SK-N-SH (cell line): ENCODE measurements at regions not wholly inside any gene's neighbourhood (a gene's known extent, or its start where the extent isn't known, plus 50 kb on each side); places are given as distances from the start of the nearest gene placed in this dataset.

ENCODE experiments used
- CHD2 ChIP-seq: fragments of 150-350 bp; IDR thresholded peaks from 2 replicates; pipeline ENCODE4 v1.6.1; 2018; ENCODE audit warnings: low read length; ENCODE audit not compliant: partially characterized antibody
- EP300 ChIP-seq, 2 experiments: IDR thresholded peaks; 2 replicates each; pipeline versions ENCODE4 v1.4.0 to v1.6.1; 2012; ENCODE audit warnings: borderline replicate concordance in 1 of 2, low read depth in 1 of 2, low read length in 1 of 2
- FOXM1 ChIP-seq: IDR thresholded peaks from 2 replicates; pipeline ENCODE4 v1.4.0; 2012; ENCODE audit warnings: low read depth, mild to moderate bottlenecking
- GABPA ChIP-seq: IDR thresholded peaks from 2 replicates; pipeline ENCODE4 v1.4.0; 2012; ENCODE audit warnings: low read depth, mild to moderate bottlenecking
- MXI1 ChIP-seq: IDR thresholded peaks from 2 replicates; pipeline ENCODE4 v1.6.1; 2012; ENCODE audit warnings: mild to moderate bottlenecking, low read depth, low read length, improper control_type of control experiment
- POLR2AphosphoS5 ChIP-seq: IDR thresholded peaks from 2 replicates; pipeline ENCODE4 v1.6.1; 2012; ENCODE audit warnings: low read depth, low read length
- RAD21 ChIP-seq: IDR thresholded peaks from 2 replicates; pipeline ENCODE4 v1.6.1; 2012; ENCODE audit warnings: mild to moderate bottlenecking, low read length
- RCOR1 ChIP-seq: fragments of 150-350 bp; IDR thresholded peaks from 2 replicates; pipeline ENCODE4 v1.6.1; 2017; ENCODE audit warnings: antibody characterized with exemption, low read length
- RFX5 ChIP-seq: IDR thresholded peaks from 2 replicates; pipeline ENCODE4 v1.6.1; 2012; ENCODE audit warnings: mild to moderate bottlenecking, improper control_type of control experiment, low read length
- SMC3 ChIP-seq: IDR thresholded peaks from 2 replicates; pipeline ENCODE4 v1.6.1; 2012; ENCODE audit warnings: low read depth, low read length, improper control_type of control experiment
- TAF1 ChIP-seq: IDR thresholded peaks from 2 replicates; pipeline ENCODE4 v1.6.1; 2012; ENCODE audit warnings: low read depth, mild to moderate bottlenecking, low read length, moderate library complexity, borderline replicate concordance
- YY1 ChIP-seq: IDR thresholded peaks from 2 replicates; pipeline ENCODE4 v1.4.0; 2012; ENCODE audit warnings: low read depth, mild to moderate bottlenecking
- TF ChIP-seq, protein P1 (sequence below): fragments of 200-600 bp; sonication (generic); IDR thresholded peaks from 2 replicates; pipeline ENCODE4 v1.6.1; 2017; ENCODE audit warnings: antibody characterized with exemption, mild to moderate bottlenecking, moderate library complexity
- TF ChIP-seq, protein P2 (sequence below): IDR thresholded peaks from 2 replicates; pipeline ENCODE4 v1.4.0; 2012; ENCODE audit warnings: low read depth, borderline replicate concordance

DNA sequence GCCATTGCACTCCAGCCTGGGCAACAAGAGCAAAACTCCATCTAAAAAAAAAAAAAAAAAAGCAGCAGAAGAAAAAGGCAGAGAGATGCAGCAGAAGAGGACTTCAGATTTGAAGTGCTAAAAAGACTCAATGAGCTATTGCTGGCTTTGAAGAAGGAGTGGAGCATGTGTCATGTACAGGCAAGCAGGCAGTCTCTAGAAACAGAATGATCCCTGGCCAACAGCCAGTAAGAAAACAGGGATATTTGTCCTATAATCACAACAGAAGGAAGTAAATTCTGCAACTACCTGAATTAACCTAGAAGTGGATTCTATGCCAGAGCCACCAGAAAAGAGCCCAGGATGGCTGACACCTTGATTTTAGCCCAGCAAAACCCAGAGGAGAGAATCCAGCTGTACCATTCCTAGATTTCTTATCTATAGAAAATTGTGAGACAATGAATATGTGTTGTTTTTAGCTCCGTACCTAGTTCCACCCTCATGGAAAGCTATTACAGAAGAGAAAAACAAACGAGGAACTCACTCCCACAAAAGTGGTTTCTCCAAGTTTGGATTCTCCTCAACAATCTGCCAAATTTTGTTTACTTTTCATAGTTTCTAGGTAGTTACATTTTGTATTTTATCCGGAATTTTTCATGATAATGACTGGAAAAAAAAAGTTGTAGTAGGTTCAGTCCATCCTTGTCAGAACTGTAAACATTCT is 198.2 kb upstream of the GNAI1 start:
- TF ChIP-seq RFX5: no peak
- no peak for TF ChIP-seq GABPA
- TF ChIP-seq RCOR1: no peak
- TF ChIP-seq SMC3: no peak
- TF ChIP-seq, protein P1, sequence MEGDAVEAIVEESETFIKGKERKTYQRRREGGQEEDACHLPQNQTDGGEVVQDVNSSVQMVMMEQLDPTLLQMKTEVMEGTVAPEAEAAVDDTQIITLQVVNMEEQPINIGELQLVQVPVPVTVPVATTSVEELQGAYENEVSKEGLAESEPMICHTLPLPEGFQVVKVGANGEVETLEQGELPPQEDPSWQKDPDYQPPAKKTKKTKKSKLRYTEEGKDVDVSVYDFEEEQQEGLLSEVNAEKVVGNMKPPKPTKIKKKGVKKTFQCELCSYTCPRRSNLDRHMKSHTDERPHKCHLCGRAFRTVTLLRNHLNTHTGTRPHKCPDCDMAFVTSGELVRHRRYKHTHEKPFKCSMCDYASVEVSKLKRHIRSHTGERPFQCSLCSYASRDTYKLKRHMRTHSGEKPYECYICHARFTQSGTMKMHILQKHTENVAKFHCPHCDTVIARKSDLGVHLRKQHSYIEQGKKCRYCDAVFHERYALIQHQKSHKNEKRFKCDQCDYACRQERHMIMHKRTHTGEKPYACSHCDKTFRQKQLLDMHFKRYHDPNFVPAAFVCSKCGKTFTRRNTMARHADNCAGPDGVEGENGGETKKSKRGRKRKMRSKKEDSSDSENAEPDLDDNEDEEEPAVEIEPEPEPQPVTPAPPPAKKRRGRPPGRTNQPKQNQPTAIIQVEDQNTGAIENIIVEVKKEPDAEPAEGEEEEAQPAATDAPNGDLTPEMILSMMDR: no peak
- no peak for TF ChIP-seq FOXM1
- TF ChIP-seq, protein P2, sequence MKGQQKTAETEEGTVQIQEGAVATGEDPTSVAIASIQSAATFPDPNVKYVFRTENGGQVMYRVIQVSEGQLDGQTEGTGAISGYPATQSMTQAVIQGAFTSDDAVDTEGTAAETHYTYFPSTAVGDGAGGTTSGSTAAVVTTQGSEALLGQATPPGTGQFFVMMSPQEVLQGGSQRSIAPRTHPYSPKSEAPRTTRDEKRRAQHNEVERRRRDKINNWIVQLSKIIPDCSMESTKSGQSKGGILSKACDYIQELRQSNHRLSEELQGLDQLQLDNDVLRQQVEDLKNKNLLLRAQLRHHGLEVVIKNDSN: no peak
- no peak for TF ChIP-seq POLR2AphosphoS5
- no peak for TF ChIP-seq EP300 (IDR thresholded peaks at IDR 0.05; ENCODE audit: borderline replicate concordance in 1 of 2, low read depth in 1 of 2, low read length in 1 of 2)
- TF ChIP-seq TAF1: no peak
- no peak for TF ChIP-seq RAD21
- no peak for TF ChIP-seq CHD2
- TF ChIP-seq YY1: no peak
- TF ChIP-seq MXI1: no peak
